ENCODE measurements at regions not wholly inside any gene's neighbourhood (a gene's known extent, or its start where the extent isn't known, plus 50 kb on each side); places are given as distances from the start of the nearest gene placed in this dataset.
"Not testable (repeated sequence)": the region's sequence is repeated elsewhere in the genome, so short reads cannot be mapped to it uniquely, and the experiment has no call there.

DNA sequence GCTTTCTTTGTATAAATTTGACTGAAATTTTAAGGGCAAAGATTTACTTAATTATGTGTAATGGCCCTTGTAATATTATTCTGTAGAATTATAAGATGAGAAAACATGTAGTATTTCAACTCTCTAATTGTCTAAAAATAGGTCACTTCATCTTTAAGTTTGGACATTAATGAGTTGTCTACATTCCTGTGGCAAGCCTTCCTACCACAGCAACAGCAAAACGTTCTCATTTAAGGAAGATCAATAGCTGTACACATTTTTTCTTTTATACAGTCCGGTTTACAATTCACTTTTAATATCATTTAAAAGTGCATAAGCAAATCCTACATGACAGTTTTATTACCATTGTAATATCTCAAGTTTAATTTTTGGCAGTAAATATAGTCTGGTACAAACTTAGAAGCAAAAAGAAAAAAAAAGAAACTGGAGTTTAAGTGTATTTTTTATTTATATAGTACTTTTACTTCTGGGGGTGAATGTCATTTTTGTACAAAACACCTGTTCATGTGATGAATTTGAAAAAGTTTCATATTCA, 501.8 kb downstream of the ZPLD1 start:
- DNase-seq: no peak

DNA sequence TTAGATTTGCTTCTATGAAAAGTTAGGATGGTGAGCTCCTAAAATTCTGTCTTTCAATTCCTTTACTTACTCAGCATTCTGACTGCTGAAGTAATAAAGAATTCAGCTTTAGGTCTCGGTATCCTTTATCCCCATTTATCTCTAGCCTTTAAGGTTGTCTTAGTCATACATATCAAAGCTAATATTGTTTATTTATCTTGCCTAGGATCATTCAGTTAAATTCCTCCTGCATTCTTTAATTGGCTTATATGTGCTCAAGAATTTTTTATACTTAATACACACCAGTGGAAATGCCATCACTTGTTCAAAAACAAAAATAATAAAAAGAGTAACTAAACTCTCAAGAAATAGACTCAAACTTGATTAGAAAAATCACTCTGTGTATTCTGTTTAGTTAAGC, 507.0 kb downstream of the ZPLD1 start:
- no peak for DNase-seq

GRCh38 chr3:102946445-102946844, 511.6 kb downstream of the ZPLD1 start:
- DNase-seq: not testable (repeated sequence)

DNA sequence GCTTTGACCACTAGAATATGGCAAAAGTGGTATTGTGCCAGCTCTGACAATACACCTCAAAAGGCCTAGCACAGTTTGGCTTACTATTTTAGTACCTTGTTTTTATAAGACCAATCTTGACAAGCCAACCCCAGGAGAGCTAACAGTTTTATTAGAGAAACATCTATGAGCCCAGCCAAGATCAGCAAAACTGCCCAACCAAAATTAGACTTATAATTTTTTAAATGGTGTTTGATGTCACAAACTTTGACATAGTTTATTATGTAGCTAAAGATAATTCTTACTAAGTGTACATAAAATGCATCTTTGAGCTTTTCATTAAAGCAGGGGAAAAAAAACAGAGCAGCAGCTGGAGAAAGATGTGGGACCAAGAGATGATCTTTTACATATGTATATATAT, 537.5 kb downstream of the ZPLD1 start:
- no peak for DNase-seq

- DNase-seq: no peak
Measured at GRCh38 chr3:102974333-102974732, 539.5 kb downstream of the ZPLD1 start.

GRCh38 chr3:102979191-102979590, 544.4 kb downstream of the ZPLD1 start:
- DNase-seq: no peak

DNA sequence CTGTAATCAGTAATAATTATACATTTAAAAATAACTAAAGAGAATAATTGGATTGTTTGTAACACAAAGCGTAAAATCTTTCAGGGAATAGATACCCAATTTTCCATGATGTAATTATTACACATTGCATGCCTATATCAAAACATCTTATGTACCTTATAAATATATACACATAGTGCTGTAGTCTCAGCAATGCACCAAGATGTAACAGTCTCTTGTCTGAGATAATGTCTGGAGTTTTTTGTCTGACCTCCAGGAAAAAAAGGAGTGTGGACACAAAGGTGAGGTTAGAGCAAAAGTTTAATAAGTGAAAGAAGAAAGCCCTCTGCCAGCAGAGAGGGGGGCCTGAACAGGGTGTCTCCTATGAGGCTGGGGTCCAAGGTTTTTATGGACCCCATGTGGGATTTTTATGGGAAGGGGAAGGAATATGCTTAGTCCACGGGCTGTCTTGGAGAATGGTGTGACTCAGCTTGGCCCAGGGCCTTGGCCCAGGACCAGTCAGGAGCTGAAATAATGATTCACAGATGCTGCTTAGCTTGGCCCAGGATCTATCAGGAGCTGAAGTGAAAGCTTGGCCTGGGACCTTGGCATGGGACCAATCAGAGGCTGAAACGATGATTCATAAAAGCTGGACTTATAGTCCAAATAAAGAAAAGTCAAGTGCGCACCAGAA, 545.0 kb downstream of the ZPLD1 start:
- DNase-seq: no peak

DNA sequence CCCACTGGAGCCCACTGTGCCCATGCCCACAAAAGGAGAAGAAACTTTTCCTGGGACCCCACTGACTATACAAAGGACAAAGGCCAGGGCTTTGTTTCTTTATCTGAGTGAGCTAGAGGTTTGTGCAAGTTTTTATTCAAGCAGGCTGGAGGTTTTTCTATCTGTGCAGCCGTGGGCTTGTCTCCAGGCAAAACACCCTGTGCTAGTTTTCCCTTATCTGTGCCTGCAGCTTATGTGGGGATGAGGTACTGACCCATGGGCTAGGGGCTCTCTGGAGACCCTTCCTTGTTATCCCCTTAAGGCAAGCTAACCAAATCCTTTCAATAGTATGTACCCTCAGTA, 545.5 kb downstream of the ZPLD1 start:
- DNase-seq: no peak

DNA sequence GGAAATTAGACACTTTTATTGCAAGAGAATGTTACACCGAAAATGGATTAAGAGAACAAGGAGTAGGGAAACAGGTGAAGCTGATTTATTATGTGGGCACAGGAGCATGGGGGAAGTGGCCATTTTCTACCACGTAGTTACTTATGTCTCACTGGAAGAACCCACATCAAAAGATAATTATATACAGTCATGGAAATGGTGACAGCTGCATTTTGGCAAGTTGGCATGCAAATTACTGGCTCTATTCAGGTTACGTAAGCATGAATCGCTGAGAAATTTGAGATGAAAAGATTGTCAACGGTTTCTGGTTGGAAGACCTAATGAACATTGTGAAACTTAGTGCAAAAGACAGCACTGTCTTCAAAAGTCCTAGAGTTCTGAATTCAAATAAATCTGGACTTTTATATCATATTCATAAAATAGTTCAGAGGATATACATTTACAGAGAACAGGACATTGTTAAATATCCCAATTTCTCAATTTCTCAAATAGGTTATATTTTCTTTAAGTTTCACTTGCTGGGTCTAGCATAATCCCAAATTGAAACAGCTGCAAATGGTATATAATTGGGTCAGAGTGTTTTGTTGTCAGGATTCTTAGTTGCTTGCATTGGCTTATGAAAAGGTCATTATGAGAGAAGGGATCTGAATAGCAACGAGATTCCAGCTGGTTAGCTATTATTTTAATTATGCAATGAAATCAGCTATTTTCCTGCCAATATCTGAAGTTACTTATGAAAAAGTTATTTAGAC, 567.8 kb downstream of the ZPLD1 start:
- no peak for DNase-seq

GRCh38 chr3:103006526-103007183, 571.8 kb downstream of the ZPLD1 start:
- DNase-seq: no peak

DNA sequence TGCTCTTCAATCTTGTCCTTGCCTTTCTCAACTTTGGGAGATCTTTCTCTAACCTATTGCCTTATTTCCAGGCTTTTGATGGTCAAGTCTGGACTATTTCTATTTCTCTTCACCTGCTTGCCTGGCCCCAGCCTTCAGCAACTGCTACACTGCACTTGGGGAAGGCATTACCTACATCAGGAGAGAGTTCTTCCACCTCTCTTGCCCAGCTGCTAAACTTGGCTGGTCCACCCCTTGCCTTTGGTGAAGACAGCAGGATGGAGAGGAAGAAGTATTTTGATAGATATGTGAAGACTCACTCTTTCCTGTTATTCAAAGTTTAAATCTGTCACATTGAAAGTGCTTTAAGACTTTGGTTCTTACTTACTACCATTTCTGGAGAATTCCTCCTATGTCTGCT, 574.8 kb downstream of the ZPLD1 start:
- no peak for DNase-seq

- DNase-seq: no peak
Measured at GRCh38 chr3:103025880-103026279, 591.1 kb downstream of the ZPLD1 start.

DNA sequence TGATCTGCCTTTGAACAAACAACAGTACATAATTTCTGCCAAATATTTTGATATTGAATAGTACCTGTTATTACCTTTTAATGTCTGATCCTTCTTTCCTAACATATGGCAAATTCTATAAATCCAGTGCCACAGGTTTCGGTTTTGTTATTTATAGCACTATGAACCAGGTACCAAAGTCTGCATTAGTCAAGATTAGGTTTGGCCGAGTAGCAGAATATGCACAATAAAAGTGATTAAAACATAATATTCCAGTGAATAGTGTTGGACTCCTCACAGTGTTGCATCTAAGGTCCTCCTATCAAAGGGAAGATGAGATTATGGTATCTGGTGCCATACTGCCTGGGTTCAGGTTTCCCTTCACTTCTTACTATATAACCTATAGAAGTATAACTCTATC, 599.0 kb downstream of the ZPLD1 start:
- no peak for DNase-seq

- no peak for DNase-seq
Measured at GRCh38 chr3:103047640-103048039, 612.8 kb downstream of the ZPLD1 start.

GRCh38 chr3:103048068-103048722, 613.4 kb downstream of the ZPLD1 start:
- no peak for DNase-seq

DNA sequence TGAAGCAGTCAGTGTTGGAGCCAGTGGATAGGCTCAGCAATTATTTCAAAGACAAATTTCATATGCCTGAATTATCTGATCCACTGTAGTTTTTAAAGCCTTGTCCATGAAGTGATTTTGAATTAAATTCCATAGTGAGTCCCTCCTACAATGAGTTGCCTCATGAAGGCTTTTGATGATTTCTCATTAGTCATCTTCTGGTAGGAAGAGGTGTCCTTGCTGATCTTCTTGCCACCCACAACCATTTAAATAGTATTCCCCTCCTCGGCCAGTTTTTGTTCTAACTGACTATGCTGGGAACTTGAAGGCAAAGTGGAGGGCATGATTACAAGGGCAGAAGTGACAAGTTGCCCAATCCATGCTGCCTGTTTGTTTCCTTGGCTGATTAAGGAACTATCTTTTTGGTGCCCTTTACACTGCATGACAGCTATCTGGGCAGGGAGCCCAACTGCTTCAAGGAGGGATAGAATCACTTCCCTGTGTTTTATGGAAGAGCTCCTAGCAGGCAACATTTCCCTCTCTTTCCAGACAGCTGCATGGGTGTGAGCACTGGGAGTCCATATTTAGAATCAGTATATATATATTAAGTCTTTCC, 617.5 kb downstream of the ZPLD1 start:
- DNase-seq: no peak

- no peak for DNase-seq
Measured at GRCh38 chr3:103055021-103055520, 620.3 kb downstream of the ZPLD1 start.

- DNase-seq: no peak
Measured at GRCh38 chr3:103056542-103056941, 621.7 kb downstream of the ZPLD1 start.

- no peak for DNase-seq
Measured at GRCh38 chr3:103057003-103057402, 622.2 kb downstream of the ZPLD1 start.

DNA sequence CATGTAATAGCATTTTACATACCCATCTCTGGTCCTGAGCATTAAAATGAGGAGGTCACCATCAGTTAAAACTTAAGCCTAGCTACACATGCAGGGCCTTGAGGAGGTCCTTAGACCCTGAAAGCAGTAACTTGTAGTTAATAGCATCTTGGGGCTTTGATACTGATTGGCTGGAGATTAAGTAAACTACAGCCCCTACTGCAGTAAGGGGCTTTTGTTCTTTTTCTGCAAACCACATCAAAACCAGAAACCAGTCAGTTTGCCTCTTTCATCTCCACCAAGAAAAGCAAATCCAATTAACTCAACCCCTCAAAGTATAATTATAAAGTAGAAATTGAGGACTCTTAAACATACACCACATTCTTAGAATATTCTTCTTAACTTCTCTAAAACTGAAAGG, 622.7 kb downstream of the ZPLD1 start:
- DNase-seq: no peak

DNA sequence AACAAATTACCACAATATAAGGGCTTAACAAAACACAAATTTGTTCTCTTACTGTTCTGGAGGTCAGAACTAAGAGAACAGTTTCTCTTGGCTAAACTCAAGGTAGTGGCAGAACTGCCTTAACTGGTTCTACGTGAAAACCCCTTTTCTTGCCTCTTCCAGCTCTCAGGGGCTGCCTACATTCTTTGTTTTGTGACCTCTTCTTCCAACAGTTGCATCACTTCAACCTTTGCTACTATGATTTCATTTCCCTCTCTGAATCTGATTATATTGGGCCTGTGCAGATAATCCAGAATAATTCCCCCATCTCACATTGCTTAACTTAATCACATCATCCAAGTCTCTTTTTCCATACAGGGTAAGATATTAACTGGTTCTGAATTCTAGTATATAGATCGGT, 624.6 kb downstream of the ZPLD1 start:
- DNase-seq: no peak

GRCh38 chr3:103060242-103060641, 625.4 kb downstream of the ZPLD1 start:
- no peak for DNase-seq

- no peak for DNase-seq
Measured at GRCh38 chr3:103067963-103068362, 633.1 kb downstream of the ZPLD1 start.

Data from T-helper 1 cell (primary cell).